ENCODE measurements at regions not wholly inside any gene's neighbourhood (a gene's known extent, or its start where the extent isn't known, plus 50 kb on each side); places are given as distances from the start of the nearest gene placed in this dataset.

GRCh38 chr6:6392214-6393068 lies 72.0 kb upstream of the F13A1 start:
- TF ChIP-seq EZH2 (IDR thresholded peaks at IDR 0.05; ENCODE audit: borderline replicate concordance, insufficient read depth, low read depth, low read length, poor library complexity, severe bottlenecking) (no peak), CTCF (IDR thresholded peaks at IDR 0.05) (no peak)
- intact Hi-C loops (cut with micrococcal nuclease), result loop anchor here (5.0 kb wide), 3 partner anchors 100 to 670 kb away; no protein-coding TSS in a partner anchor
- Histone ChIP-seq H3K27ac (ENCODE audit: low read length in 2 of 2) (peak overlapping the region; percentile 55 to 68), H3K4me3 (ENCODE audit: control extremely low read depth in 1 of 5, extremely low read depth in 1 of 5, insufficient read depth in 1 of 5, low read depth in 2 of 5, low read length in 4 of 5) (peak overlapping the region in 2 of 5 experiments; percentile 29 to 35), H3K79me2 (ENCODE audit: control insufficient read depth, insufficient read depth, low read length) (no peaks in the 10 kb centered on the region), H3K9ac (ENCODE audit: low read length) (peak overlapping the region; percentile 20), H3K4me1 (ENCODE audit: control insufficient read depth in 2 of 2, insufficient read depth in 2 of 2, low read length in 2 of 2) (peaks cover 33 to 40% of the 10 kb centered on the region in 2 donors), H3K9me3 (ENCODE audit: control extremely low read depth in 1 of 3, control insufficient read depth in 2 of 3, insufficient read depth in 1 of 3, low read length in 2 of 3) (no peaks in the 10 kb centered on the region), H4K20me1 (ENCODE audit: control insufficient read depth, insufficient read depth, low read length, poor library complexity, severe bottlenecking) (no peaks in the 10 kb centered on the region), H3K36me3 (replicated peaks in 1 of 2; ENCODE audit: control extremely low read depth in 1 of 2, control insufficient read depth in 1 of 2, extremely low read depth in 1 of 2, insufficient read depth in 2 of 2, low read length in 1 of 2) (no peaks in the 10 kb centered on the region), H2AFZ (ENCODE audit: insufficient read depth, low read depth, low read length, poor library complexity, severe bottlenecking) (no peak overlapping the region), H3K4me2 (replicated peaks; ENCODE audit: low read depth, low read length, poor library complexity, severe bottlenecking) (peak overlapping the region; percentile 62), H3K27me3 (replicated peaks in 1 of 4; ENCODE audit: control extremely low read depth in 1 of 4, control insufficient read depth in 3 of 4, insufficient read depth in 4 of 4, low read length in 3 of 4) (peaks cover 0 to 7% (median 0%) of the 10 kb centered on the region in 4 experiments)
- ATAC-seq (ENCODE audit: low read depth), result peak; percentile 50
- Mint-ChIP-seq H3K9me3 (ENCODE audit: insufficient read depth) (no peaks in the 10 kb centered on the region), H3K27ac (peak overlapping the region; percentile 88), H3K27me3 (peaks cover 8% of the 10 kb centered on the region), H3K4me1 (peaks cover 57% of the 10 kb centered on the region), H3K4me3 (peak overlapping the region; percentile 74)
- CTCF ChIA-PET, result interaction anchor here (1.0 to 2.9 kb wide), 8 partner anchors 9 to 154 kb away, joined by 3 to 23 read pairs (median 4); no protein-coding TSS in a partner anchor
- POLR2A ChIA-PET, result interaction anchor here (1.1 to 4.3 kb wide), 4 partner anchors 15 to 261 kb away, joined by 3 to 64 read pairs (median 16); no protein-coding TSS in a partner anchor
- peak; percentile 77 for DNase-seq
- 59% methylated on average over 5 of the region's 7 CpGs for WGBS (ENCODE audit: insufficient coverage)
